C4-2B (cell line): ENCODE measurements at regions not wholly inside any gene's neighbourhood (a gene's known extent, or its start where the extent isn't known, plus 50 kb on each side); places are given as distances from the start of the nearest gene placed in this dataset.

Source experiments
- CTCF ChIP-seq: fragments of 450-650 bp; conservative IDR thresholded peaks from 2 replicates; pipeline ENCODE4 v1.5.1; 2017; ENCODE audit warnings: mild to moderate bottlenecking
- ZFX ChIP-seq: fragments of 450-650 bp; IDR thresholded peaks from 2 replicates; pipeline ENCODE4 v1.6.1; 2017

GRCh38 chr14:96658611-96659010, 138.6 kb upstream of the VRK1 start:
- TF ChIP-seq CTCF (no peak), ZFX (no peak)
